Fibroblast of lung (primary cell): ENCODE measurements at regions not wholly inside any gene's neighbourhood (a gene's known extent, or its start where the extent isn't known, plus 50 kb on each side); places are given as distances from the start of the nearest gene placed in this dataset.

ENCODE experiments used
- CTCF ChIP-seq, 2 donors: IDR thresholded peaks in 1 of 2; conservative IDR thresholded peaks in 1 of 2; 1 replicate in 1 of 2; 2 replicates in 1 of 2; pipeline ENCODE4 v1.5.1; 2011 to 2012; ENCODE audit warnings: low read length in 2 of 2, control low read depth in 1 of 2, inconsistent platforms in 1 of 2, low read depth in 1 of 2, mild to moderate bottlenecking in 1 of 2
- EZH2 ChIP-seq: IDR thresholded peaks from 2 replicates; pipeline ENCODE4 v1.5.1; 2012; ENCODE audit warnings: low read length, control low read depth, mild to moderate bottlenecking; ENCODE audit errors: missing control alignments

DNA sequence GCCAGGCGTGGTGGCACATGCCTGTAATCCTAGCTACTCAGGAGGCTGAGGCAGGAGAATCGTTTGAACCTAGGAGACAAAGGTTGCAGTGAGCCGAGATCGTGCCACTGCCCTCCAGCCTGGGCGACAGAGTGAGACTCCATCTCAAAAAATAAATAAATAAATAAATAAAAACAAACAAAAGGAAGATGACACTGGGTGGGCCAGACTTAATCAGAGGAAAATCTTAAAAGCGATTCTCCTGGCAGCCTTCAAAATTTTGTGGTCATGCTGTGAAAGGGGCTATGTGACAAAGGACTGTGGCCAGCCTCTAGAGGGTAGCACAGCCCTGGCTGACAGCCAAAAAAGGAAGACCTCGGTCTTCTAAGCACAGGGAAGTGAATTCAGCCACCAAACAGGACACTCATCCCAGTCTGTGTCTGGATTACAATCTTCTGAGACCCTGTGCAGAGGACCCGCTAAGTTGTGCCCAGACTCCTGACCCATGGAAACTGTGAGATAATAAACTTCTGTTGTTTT lies 391.1 kb downstream of the CNTNAP4 start:
- TF ChIP-seq CTCF (conservative IDR thresholded peaks at IDR 0.05 in 1 of 2, IDR thresholded peaks at IDR 0.05 in 1 of 2; ENCODE audit: low read depth in 1 of 2, low read length in 2 of 2), result no peak
- TF ChIP-seq EZH2, result no peak
